HepG2 (cell line): ENCODE measurements at regions not wholly inside any gene's neighbourhood (a gene's known extent, or its start where the extent isn't known, plus 50 kb on each side); places are given as distances from the start of the nearest gene placed in this dataset.

ENCODE experiments used
- ATAC-seq: fragments of 200-7000 bp; cut with Tn5 transposase; 3 replicates; pipeline ENCODE4 v1.9.1; 2020; ENCODE audit warnings: mild to moderate bottlenecking, moderate library complexity
- BruUV-seq: library from RNA; stranded (reverse); fragments of 400-500 nt; replicated peaks from 2 replicates; lab custom pipeline; 2021; lab: Mats Ljungman, UMichigan
- CTCF ChIA-PET: fragments of 300-600 bp; formaldehyde crosslinking; extraction: SDS; loops from one replicate; lab custom pipeline; 2021; ENCODE audit warnings: low total read pairs, inconsistent platforms, low intra/inter-chr PET ratio; lab: Yijun Ruan, JAX
- POLR2A ChIA-PET: fragments of 350-600 bp; sonication (Branson Sonifier 250); formaldehyde crosslinking; loops from one replicate; lab custom pipeline; 2020; ENCODE audit warnings: antibody characterized with exemption, inconsistent platforms; lab: Yijun Ruan, JAX
- DNase-seq: peaks from one replicate; pipeline ENCODE4 v3.0.0-alpha.2; 2015; ENCODE audit warnings: low spot score
- FAIRE-seq: peaks from 3 replicates; lab custom pipeline; 2011; peaks lifted over from hg19 to GRCh38; lab: Jason Lieb, UNC
- H2AFZ ChIP-seq: one replicate; pipeline ENCODE4 v1.6.1; 2011; ENCODE audit warnings: low read length, inconsistent platforms
- H3K27ac ChIP-seq: fragments of 300-600 bp; 3 replicates; pipeline ENCODE4 v1.8.0; 2011; ENCODE audit warnings: mixed run types, mild to moderate bottlenecking, mixed read lengths, low read length, inconsistent platforms; ENCODE audit not compliant: insufficient read depth; ENCODE audit errors: extremely low read length
- H3K27me3 ChIP-seq, 2 experiments: fragments of 200-600 bp in 1 of 2; 2 replicates in 1 of 2; 3 replicates in 1 of 2; pipeline versions ENCODE4 v1.6.0 to v1.8.0; 2011; ENCODE audit warnings: low read length in 2 of 2, mild to moderate bottlenecking in 2 of 2, moderate library complexity in 2 of 2, inconsistent platforms in 1 of 2; ENCODE audit not compliant: insufficient read depth in 2 of 2, control insufficient read depth in 1 of 2
- H3K36me3 ChIP-seq, 2 experiments: fragments of 200-600 bp in 1 of 2; replicated peaks in 1 of 2; 2 replicates in 1 of 2; 3 replicates in 1 of 2; pipeline versions ENCODE4 v1.5.1 to v1.8.0; 2011; ENCODE audit warnings: low read length in 2 of 2, inconsistent platforms in 1 of 2; ENCODE audit not compliant: insufficient read depth in 2 of 2, control insufficient read depth in 1 of 2
- H3K4me1 ChIP-seq: 2 replicates; pipeline ENCODE4 v1.5.1; 2012; ENCODE audit warnings: low read length, inconsistent platforms; ENCODE audit not compliant: insufficient read depth
- H3K4me2 ChIP-seq: 2 replicates; pipeline ENCODE4 v1.6.0; 2011; ENCODE audit warnings: low read depth, low read length, inconsistent platforms
- H3K4me3 ChIP-seq, 3 experiments: fragments of 200-600 bp in 1 of 3; sonication (generic), shearing (Covaris generic) in 1 of 3; replicated peaks in 1 of 3; 2 replicates each; pipeline ENCODE4 v1.5.1; 2011 to 2016; ENCODE audit warnings: low read length in 3 of 3, inconsistent platforms in 2 of 3, low read depth in 2 of 3, mild to moderate bottlenecking in 2 of 3, control low read depth in 1 of 3, mixed read lengths in 1 of 3; ENCODE audit not compliant: insufficient read depth in 1 of 3
- H3K79me2 ChIP-seq: one replicate; pipeline ENCODE4 v1.6.1; 2011; ENCODE audit warnings: low read length, inconsistent platforms; ENCODE audit not compliant: insufficient read depth
- H3K9ac ChIP-seq: 2 replicates; pipeline ENCODE4 v1.6.0; 2011; ENCODE audit warnings: mild to moderate bottlenecking, low read depth, low read length, inconsistent platforms; ENCODE audit not compliant: insufficient read depth
- H3K9me3 ChIP-seq: 2 replicates; pipeline ENCODE4 v1.5.1; 2012; ENCODE audit warnings: mild to moderate bottlenecking, low read length
- H4K20me1 ChIP-seq: 2 replicates; pipeline ENCODE4 v1.6.0; 2011; ENCODE audit warnings: inconsistent platforms, mild to moderate bottlenecking, low read length, moderate library complexity; ENCODE audit not compliant: insufficient read depth
- ATF1 ChIP-seq: IDR thresholded peaks from 2 replicates; pipeline ENCODE4 v1.6.1; 2016; ENCODE audit warnings: mild to moderate bottlenecking, control low read depth
- GTF3A ChIP-seq: sonication (generic); formaldehyde crosslinking; conservative IDR thresholded peaks from 2 replicates; pipeline ENCODE4 v1.4.0; 2020; ENCODE audit warnings: mild to moderate bottlenecking, missing genetic modification reagents
- JUN ChIP-seq: sonication (generic); formaldehyde crosslinking; IDR thresholded peaks from 2 replicates; pipeline ENCODE4 v1.4.0; 2020; ENCODE audit warnings: mild to moderate bottlenecking, missing genetic modification reagents
- JUNB ChIP-seq: sonication (generic); formaldehyde crosslinking; IDR thresholded peaks from 2 replicates; pipeline ENCODE4 v1.8.0; 2022; ENCODE audit warnings: missing genetic modification reagents, mild to moderate bottlenecking, borderline replicate concordance
- MIER3 ChIP-seq: IDR thresholded peaks from 2 replicates; pipeline ENCODE4 v1.6.1; 2016; ENCODE audit warnings: missing compliant biosample characterization, borderline replicate concordance
- MTA3 ChIP-seq: sonication (generic); formaldehyde crosslinking; IDR thresholded peaks from 2 replicates; pipeline ENCODE4 v1.4.0; 2020; ENCODE audit warnings: missing genetic modification reagents
- NFE2L2 ChIP-seq: fragments of 150-350 bp; IDR thresholded peaks from 2 replicates; pipeline ENCODE4 v1.6.1; 2014; ENCODE audit warnings: low read length
- SIX4 ChIP-seq: sonication (generic); formaldehyde crosslinking; IDR thresholded peaks from 2 replicates; pipeline ENCODE4 v1.4.0; 2020; ENCODE audit warnings: missing genetic modification reagents
- SNAI1 ChIP-seq: sonication (generic); formaldehyde crosslinking; IDR thresholded peaks from 2 replicates; pipeline ENCODE4 v1.5.0; 2020; ENCODE audit warnings: mild to moderate bottlenecking, missing genetic modification reagents, borderline replicate concordance
- TSC22D2 ChIP-seq: sonication (generic); formaldehyde crosslinking; IDR thresholded peaks from 2 replicates; pipeline ENCODE4 v1.5.1; 2020; ENCODE audit warnings: missing genetic modification reagents, mild to moderate bottlenecking, borderline replicate concordance
- U2AF1 ChIP-seq: fragments of 200-400 bp; formaldehyde crosslinking; optimal IDR thresholded peaks from 2 replicates; pipeline ENCODE3; 2017; ENCODE audit warnings: mild to moderate bottlenecking, low read depth, low read length
- ZEB1 ChIP-seq: IDR thresholded peaks from 2 replicates; pipeline ENCODE4 v1.6.1; 2012; ENCODE audit warnings: mild to moderate bottlenecking, low read depth, inconsistent platforms; ENCODE audit not compliant: insufficient replicate concordance
- ZFP37 ChIP-seq: sonication (generic); formaldehyde crosslinking; IDR thresholded peaks from 2 replicates; pipeline ENCODE4 v1.4.0; 2020; ENCODE audit warnings: missing genetic modification reagents, borderline replicate concordance
- ZNF12 ChIP-seq: sonication (generic); formaldehyde crosslinking; IDR thresholded peaks from 2 replicates; pipeline ENCODE4 v1.5.0; 2020; ENCODE audit warnings: missing genetic modification reagents
- ZNF629 ChIP-seq: sonication (generic); formaldehyde crosslinking; conservative IDR thresholded peaks from 2 replicates; pipeline ENCODE4 v1.5.0; 2020; ENCODE audit warnings: missing genetic modification reagents
- ZZZ3 ChIP-seq: sonication (generic); formaldehyde crosslinking; IDR thresholded peaks from 2 replicates; pipeline ENCODE4 v1.4.0; 2020; ENCODE audit warnings: missing genetic modification reagents, mild to moderate bottlenecking, borderline replicate concordance
- WGBS: methylation state at CpG from one replicate; pipeline ENCODE4 v1.1.6; 2017; ENCODE audit warnings: low lambda C conversion rate; 5-methylcytosine and 5-hydroxymethylcytosine counted together
- in situ Hi-C: cut with HindIII; loops from 2 replicates; pipeline ENCODE4 v1.10.0; 2017; ENCODE audit warnings: low pct_unique_long_range_greater_than_20kb; ENCODE audit not compliant: extremely low pct_ligation_motif_present
- intact Hi-C: fragments of 100-400 bp; cut with micrococcal nuclease; formaldehyde crosslinking; loops from one replicate; pipeline ENCODE4 v1.10.0; 2022; ENCODE audit not compliant: unreplicated experiment
- TF ChIP-seq, protein P1 (sequence below): sonication (generic); formaldehyde crosslinking; IDR thresholded peaks from 2 replicates; pipeline ENCODE4 v1.5.1; 2020; ENCODE audit warnings: mild to moderate bottlenecking, moderate library complexity, missing genetic modification reagents
- TF ChIP-seq, protein P2 (sequence below): sonication (generic); formaldehyde crosslinking; IDR thresholded peaks from 2 replicates; pipeline ENCODE4 v1.5.0; 2020; ENCODE audit warnings: mild to moderate bottlenecking, missing genetic modification reagents

DNA sequence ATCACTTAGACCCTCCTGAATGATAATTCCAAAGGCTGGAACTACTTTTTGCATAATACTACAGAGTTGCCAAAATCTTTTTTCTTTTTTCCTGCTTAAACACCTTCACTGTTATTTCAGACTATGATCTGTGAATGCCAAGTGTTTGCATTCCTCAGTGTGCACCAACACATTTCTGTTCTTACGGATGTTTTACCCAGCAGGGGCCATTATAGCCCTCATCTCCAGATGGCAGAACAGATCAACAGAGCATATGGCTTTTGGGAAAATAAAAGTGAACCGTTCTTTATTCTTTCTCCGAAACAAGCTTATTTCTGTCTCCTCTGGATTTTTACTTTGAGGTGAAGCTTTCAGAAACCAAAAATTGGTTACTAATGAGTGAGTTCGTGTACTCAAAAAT, 1226.6 kb upstream of the FAM98A start:
- Histone ChIP-seq H3K4me2 (no peak overlapping the region), H3K36me3 (no peaks in the 10 kb centered on the region), H3K4me1 (no peaks in the 10 kb centered on the region), H3K4me3 (no peak overlapping the region), H3K79me2 (no peaks in the 10 kb centered on the region), H3K27me3 (no peaks in the 10 kb centered on the region), H3K27ac (no peak overlapping the region), H3K9ac (no peak overlapping the region), H2AFZ (no peak overlapping the region), H4K20me1 (no peaks in the 10 kb centered on the region), H3K9me3 (peaks cover 17% of the 10 kb centered on the region)
- in situ Hi-C loops (no loop called here), intact Hi-C loops (no loop called here)
- 0% methylated on average over 4 of the region's 4 CpGs for WGBS
- DNase-seq (no peak), ATAC-seq (no peak), FAIRE-seq (no peak)
- BruUV-seq = no TSS peak
- ChIA-PET CTCF (no interaction called here), POLR2A (no interaction called here)
- TF ChIP-seq U2AF1 (no peak), ZEB1 (no peak), ZNF629 (CRISPR knock-in tag) (no peak), JUN (CRISPR knock-in tag) (no peak), GTF3A (no peak), SIX4 (CRISPR knock-in tag) (no peak), NFE2L2 (no peak), ZNF12 (CRISPR knock-in tag) (no peak), JUNB (no peak), TSC22D2 (CRISPR knock-in tag) (no peak), ATF1 (CRISPR knock-in tag) (no peak), SNAI1 (CRISPR knock-in tag) (no peak), ZFP37 (CRISPR knock-in tag) (no peak), ZZZ3 (CRISPR knock-in tag) (no peak), MTA3 (CRISPR knock-in tag) (no peak), MIER3 (CRISPR knock-in tag) (no peak)
- TF ChIP-seq, protein P1, sequence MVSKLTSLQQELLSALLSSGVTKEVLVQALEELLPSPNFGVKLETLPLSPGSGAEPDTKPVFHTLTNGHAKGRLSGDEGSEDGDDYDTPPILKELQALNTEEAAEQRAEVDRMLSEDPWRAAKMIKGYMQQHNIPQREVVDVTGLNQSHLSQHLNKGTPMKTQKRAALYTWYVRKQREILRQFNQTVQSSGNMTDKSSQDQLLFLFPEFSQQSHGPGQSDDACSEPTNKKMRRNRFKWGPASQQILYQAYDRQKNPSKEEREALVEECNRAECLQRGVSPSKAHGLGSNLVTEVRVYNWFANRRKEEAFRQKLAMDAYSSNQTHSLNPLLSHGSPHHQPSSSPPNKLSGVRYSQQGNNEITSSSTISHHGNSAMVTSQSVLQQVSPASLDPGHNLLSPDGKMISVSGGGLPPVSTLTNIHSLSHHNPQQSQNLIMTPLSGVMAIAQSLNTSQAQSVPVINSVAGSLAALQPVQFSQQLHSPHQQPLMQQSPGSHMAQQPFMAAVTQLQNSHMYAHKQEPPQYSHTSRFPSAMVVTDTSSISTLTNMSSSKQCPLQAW = no peak
- TF ChIP-seq, protein P2, sequence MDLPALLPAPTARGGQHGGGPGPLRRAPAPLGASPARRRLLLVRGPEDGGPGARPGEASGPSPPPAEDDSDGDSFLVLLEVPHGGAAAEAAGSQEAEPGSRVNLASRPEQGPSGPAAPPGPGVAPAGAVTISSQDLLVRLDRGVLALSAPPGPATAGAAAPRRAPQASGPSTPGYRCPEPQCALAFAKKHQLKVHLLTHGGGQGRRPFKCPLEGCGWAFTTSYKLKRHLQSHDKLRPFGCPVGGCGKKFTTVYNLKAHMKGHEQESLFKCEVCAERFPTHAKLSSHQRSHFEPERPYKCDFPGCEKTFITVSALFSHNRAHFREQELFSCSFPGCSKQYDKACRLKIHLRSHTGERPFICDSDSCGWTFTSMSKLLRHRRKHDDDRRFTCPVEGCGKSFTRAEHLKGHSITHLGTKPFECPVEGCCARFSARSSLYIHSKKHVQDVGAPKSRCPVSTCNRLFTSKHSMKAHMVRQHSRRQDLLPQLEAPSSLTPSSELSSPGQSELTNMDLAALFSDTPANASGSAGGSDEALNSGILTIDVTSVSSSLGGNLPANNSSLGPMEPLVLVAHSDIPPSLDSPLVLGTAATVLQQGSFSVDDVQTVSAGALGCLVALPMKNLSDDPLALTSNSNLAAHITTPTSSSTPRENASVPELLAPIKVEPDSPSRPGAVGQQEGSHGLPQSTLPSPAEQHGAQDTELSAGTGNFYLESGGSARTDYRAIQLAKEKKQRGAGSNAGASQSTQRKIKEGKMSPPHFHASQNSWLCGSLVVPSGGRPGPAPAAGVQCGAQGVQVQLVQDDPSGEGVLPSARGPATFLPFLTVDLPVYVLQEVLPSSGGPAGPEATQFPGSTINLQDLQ = no peak
